Neural progenitor cell (in vitro differentiated cells): ENCODE measurements at regions not wholly inside any gene's neighbourhood (a gene's known extent, or its start where the extent isn't known, plus 50 kb on each side); places are given as distances from the start of the nearest gene placed in this dataset.

Experiments used
- DNase-seq: peaks from one replicate; pipeline ENCODE4 v3.0.0-alpha.2; 2016; ENCODE audit warnings: low spot score
- H2AFZ ChIP-seq: fragments of 200-600 bp; sonication (generic); replicated peaks from 2 replicates; pipeline ENCODE4 v1.6.1; 2016; ENCODE audit warnings: antibody characterized with exemption
- H3F3A ChIP-seq: fragments of 200-600 bp; sonication (generic); 2 replicates; pipeline ENCODE4 v1.6.1; 2016; ENCODE audit warnings: antibody characterized with exemption, low read depth
- H3K27ac ChIP-seq: fragments of 200-600 bp; sonication (generic); 2 replicates; pipeline ENCODE4 v1.5.1; 2016; ENCODE audit warnings: mild to moderate bottlenecking
- H3K27me3 ChIP-seq: fragments of 200-600 bp; sonication (generic); 2 replicates; pipeline ENCODE4 v1.6.1; 2016; ENCODE audit warnings: mild to moderate bottlenecking, moderate library complexity
- H3K36me3 ChIP-seq: fragments of 200-600 bp; sonication (generic); 2 replicates; pipeline ENCODE4 v1.5.1; 2016
- H3K4me1 ChIP-seq: fragments of 200-600 bp; sonication (generic); 2 replicates; pipeline ENCODE4 v1.6.1; 2016; ENCODE audit warnings: mixed run types
- H3K4me2 ChIP-seq: fragments of 200-600 bp; sonication (generic); 2 replicates; pipeline ENCODE4 v1.6.1; 2016
- H3K4me3 ChIP-seq: fragments of 200-600 bp; sonication (generic); 2 replicates; pipeline ENCODE4 v1.5.1; 2016
- H3K79me2 ChIP-seq: fragments of 200-600 bp; sonication (generic); 2 replicates; pipeline ENCODE4 v1.6.1; 2016; ENCODE audit warnings: low read depth
- H3K9ac ChIP-seq: fragments of 200-600 bp; sonication (generic); 2 replicates; pipeline ENCODE4 v1.6.1; 2016
- H3K9me3 ChIP-seq: fragments of 200-600 bp; sonication (generic); 2 replicates; pipeline ENCODE4 v1.5.1; 2016; ENCODE audit warnings: low read depth
- H4K20me1 ChIP-seq: fragments of 200-600 bp; sonication (generic); 2 replicates; pipeline ENCODE4 v1.6.1; 2016; ENCODE audit warnings: low read depth
- H3K27ac Mint-ChIP-seq: 3 replicates; pipeline ENCODE4 v1.8.0; 2021; ENCODE audit warnings: mixed read lengths
- H3K27me3 Mint-ChIP-seq: 2 replicates; pipeline ENCODE4 v1.8.0; 2022; ENCODE audit warnings: low read depth, mild to moderate bottlenecking, inconsistent platforms, moderate library complexity, mixed read lengths; ENCODE audit not compliant: insufficient read depth
- H3K36me3 Mint-ChIP-seq: 3 replicates; pipeline ENCODE4 v1.8.0; 2021; ENCODE audit warnings: mixed read lengths
- H3K4me1 Mint-ChIP-seq: 3 replicates; pipeline ENCODE4 v1.8.0; 2021; ENCODE audit warnings: mixed read lengths
- H3K4me3 Mint-ChIP-seq: 3 replicates; pipeline ENCODE4 v1.8.0; 2021; ENCODE audit warnings: mild to moderate bottlenecking, moderate library complexity, mixed read lengths
- H3K9me3 Mint-ChIP-seq: 3 replicates; pipeline ENCODE4 v1.8.0; 2020; ENCODE audit warnings: mixed read lengths
- CTCF ChIP-seq: fragments of 200-600 bp; sonication (generic); IDR thresholded peaks from 2 replicates; pipeline ENCODE4 v1.5.1; 2017; ENCODE audit warnings: antibody characterized with exemption, mild to moderate bottlenecking
- EZH2 ChIP-seq: fragments of 200-600 bp; sonication (generic); IDR thresholded peaks from 2 replicates; pipeline ENCODE4 v1.6.1; 2017; ENCODE audit warnings: antibody characterized with exemption, mild to moderate bottlenecking, moderate library complexity
- EZH2phosphoT487 ChIP-seq: fragments of 200-600 bp; sonication (generic); IDR thresholded peaks from 2 replicates; pipeline ENCODE4 v1.6.1; 2017; ENCODE audit warnings: antibody characterized with exemption

GRCh38 chr3:178099274-178099673 is 437.0 kb upstream of the KCNMB2 start:
- H3K27me3 Mint-ChIP-seq = peaks cover 3% of the 10 kb centered on the region
- Histone ChIP-seq H4K20me1 (no peaks in the 10 kb centered on the region), H3K9ac (no peak overlapping the region), H3K79me2 (no peaks in the 10 kb centered on the region), H3K4me2 (no peak overlapping the region), H3K27me3 (no peaks in the 10 kb centered on the region), H3K4me3 (no peak overlapping the region), H3F3A (no peaks in the 10 kb centered on the region), H3K4me1 (peaks cover 37% of the 10 kb centered on the region), H3K27ac (no peak overlapping the region), H2AFZ (no peak overlapping the region), H3K36me3 (no peaks in the 10 kb centered on the region), H3K9me3 (no peaks in the 10 kb centered on the region)
- H3K4me3 Mint-ChIP-seq = no peak overlapping the region
- peaks cover 5% of the 10 kb centered on the region for H3K36me3 Mint-ChIP-seq
- H3K4me1 Mint-ChIP-seq = peaks cover 46% of the 10 kb centered on the region
- H3K27ac Mint-ChIP-seq = no peak overlapping the region
- TF ChIP-seq CTCF (no peak), EZH2 (no peak), EZH2phosphoT487 (no peak)
- no peak for DNase-seq
- H3K9me3 Mint-ChIP-seq = peaks cover 12% of the 10 kb centered on the region

- H3K27me3 Mint-ChIP-seq = peaks cover 1% of the 10 kb centered on the region
- no peaks in the 10 kb centered on the region for H3F3A ChIP-seq
- H3K4me1 ChIP-seq = peaks cover 37% of the 10 kb centered on the region
- peaks cover 48% of the 10 kb centered on the region for H3K4me1 Mint-ChIP-seq
- no peak overlapping the region for H3K4me2 ChIP-seq
- no peaks in the 10 kb centered on the region for H3K79me2 ChIP-seq
- H3K4me3 Mint-ChIP-seq = no peak overlapping the region
- H3K9me3 Mint-ChIP-seq = peaks cover 7% of the 10 kb centered on the region
- no peak overlapping the region for H3K9ac ChIP-seq
- no peak overlapping the region for H3K27ac ChIP-seq
- H3K4me3 ChIP-seq = no peak overlapping the region
- no peaks in the 10 kb centered on the region for H3K9me3 ChIP-seq
- no peaks in the 10 kb centered on the region for H4K20me1 ChIP-seq
- H3K27me3 ChIP-seq = no peaks in the 10 kb centered on the region
- peaks cover 5% of the 10 kb centered on the region for H3K36me3 Mint-ChIP-seq
- TF ChIP-seq CTCF (no peak), EZH2phosphoT487 (no peak), EZH2 (no peak)
- no peak overlapping the region for H2AFZ ChIP-seq
- no peak overlapping the region for H3K27ac Mint-ChIP-seq
- no peaks in the 10 kb centered on the region for H3K36me3 ChIP-seq
- no peak for DNase-seq
These were observed 436.4 kb upstream of the KCNMB2 start for GRCh38 chr3:178099862-178100261.

- no peaks in the 10 kb centered on the region for H3F3A ChIP-seq
- peaks cover 42% of the 10 kb centered on the region for H3K4me1 ChIP-seq
- TF ChIP-seq CTCF (no peak), EZH2phosphoT487 (no peak), EZH2 (no peak)
- H2AFZ ChIP-seq = no peak overlapping the region
- no peaks in the 10 kb centered on the region for H3K36me3 ChIP-seq
- H3K36me3 Mint-ChIP-seq = peaks cover 5% of the 10 kb centered on the region
- H3K9me3 Mint-ChIP-seq = peaks cover 3% of the 10 kb centered on the region
- no peak for DNase-seq
- no peaks in the 10 kb centered on the region for H3K27me3 Mint-ChIP-seq
- H3K4me3 Mint-ChIP-seq = no peak overlapping the region
- no peaks in the 10 kb centered on the region for H3K9me3 ChIP-seq
- no peak overlapping the region for H3K4me3 ChIP-seq
- H3K79me2 ChIP-seq = no peaks in the 10 kb centered on the region
- H3K27ac Mint-ChIP-seq = no peak overlapping the region
- no peaks in the 10 kb centered on the region for H4K20me1 ChIP-seq
- no peaks in the 10 kb centered on the region for H3K27me3 ChIP-seq
- no peak overlapping the region for H3K4me2 ChIP-seq
- H3K9ac ChIP-seq = no peak overlapping the region
- H3K4me1 Mint-ChIP-seq = peaks cover 53% of the 10 kb centered on the region
- H3K27ac ChIP-seq = no peak overlapping the region
These were observed 435.3 kb upstream of the KCNMB2 start for GRCh38 chr3:178100908-178101307.

- Mint-ChIP-seq H3K36me3 (no peaks in the 10 kb centered on the region), H3K4me1 (peaks cover 50% of the 10 kb centered on the region), H3K27me3 (no peaks in the 10 kb centered on the region), H3K9me3 (no peaks in the 10 kb centered on the region), H3K27ac (no peak overlapping the region), H3K4me3 (no peak overlapping the region)
- Histone ChIP-seq H3K4me1 (peaks cover 42% of the 10 kb centered on the region), H3K36me3 (no peaks in the 10 kb centered on the region), H3F3A (no peaks in the 10 kb centered on the region), H3K4me3 (no peak overlapping the region), H3K4me2 (peak overlapping the region; percentile 48), H3K79me2 (no peaks in the 10 kb centered on the region), H3K9ac (no peak overlapping the region), H2AFZ (no peak overlapping the region), H3K27me3 (no peaks in the 10 kb centered on the region), H4K20me1 (no peaks in the 10 kb centered on the region), H3K27ac (no peak overlapping the region), H3K9me3 (no peaks in the 10 kb centered on the region)
- no peak for TF ChIP-seq CTCF
- no peak for TF ChIP-seq EZH2
- TF ChIP-seq EZH2phosphoT487 = no peak
- DNase-seq = no peak
These were observed 433.1 kb upstream of the KCNMB2 start for GRCh38 chr3:178103140-178103539.
